ENCODE measurements at regions not wholly inside any gene's neighbourhood (a gene's known extent, or its start where the extent isn't known, plus 50 kb on each side); places are given as distances from the start of the nearest gene placed in this dataset.

DNA sequence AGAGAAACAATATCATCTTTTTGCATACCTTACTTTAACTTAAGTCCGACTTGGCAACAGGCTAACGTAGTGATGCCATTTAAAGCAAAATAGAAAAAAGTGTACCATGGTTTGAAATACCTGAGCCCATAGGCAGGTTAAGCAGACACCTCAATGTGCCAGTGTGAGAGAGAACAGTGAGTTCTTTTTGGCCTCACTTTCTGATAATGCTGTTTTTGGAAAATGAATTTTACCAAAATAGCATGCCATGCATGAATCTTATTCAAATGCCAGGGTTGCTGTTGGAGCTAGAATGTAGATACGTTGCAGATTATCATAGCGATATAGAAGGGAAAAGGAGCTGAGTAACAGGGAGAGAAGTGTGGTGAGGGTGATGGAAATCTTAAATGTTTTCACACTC is 170.2 kb downstream of the OTOR start:
- TF ChIP-seq, protein P1, sequence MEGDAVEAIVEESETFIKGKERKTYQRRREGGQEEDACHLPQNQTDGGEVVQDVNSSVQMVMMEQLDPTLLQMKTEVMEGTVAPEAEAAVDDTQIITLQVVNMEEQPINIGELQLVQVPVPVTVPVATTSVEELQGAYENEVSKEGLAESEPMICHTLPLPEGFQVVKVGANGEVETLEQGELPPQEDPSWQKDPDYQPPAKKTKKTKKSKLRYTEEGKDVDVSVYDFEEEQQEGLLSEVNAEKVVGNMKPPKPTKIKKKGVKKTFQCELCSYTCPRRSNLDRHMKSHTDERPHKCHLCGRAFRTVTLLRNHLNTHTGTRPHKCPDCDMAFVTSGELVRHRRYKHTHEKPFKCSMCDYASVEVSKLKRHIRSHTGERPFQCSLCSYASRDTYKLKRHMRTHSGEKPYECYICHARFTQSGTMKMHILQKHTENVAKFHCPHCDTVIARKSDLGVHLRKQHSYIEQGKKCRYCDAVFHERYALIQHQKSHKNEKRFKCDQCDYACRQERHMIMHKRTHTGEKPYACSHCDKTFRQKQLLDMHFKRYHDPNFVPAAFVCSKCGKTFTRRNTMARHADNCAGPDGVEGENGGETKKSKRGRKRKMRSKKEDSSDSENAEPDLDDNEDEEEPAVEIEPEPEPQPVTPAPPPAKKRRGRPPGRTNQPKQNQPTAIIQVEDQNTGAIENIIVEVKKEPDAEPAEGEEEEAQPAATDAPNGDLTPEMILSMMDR (IDR thresholded peaks at IDR 0.05; ENCODE audit: borderline replicate concordance, extremely low read depth, low read length, poor library complexity, severe bottlenecking) = no peak
- TF ChIP-seq EZH2 (IDR thresholded peaks at IDR 0.05; ENCODE audit: borderline replicate concordance, low read depth, low read length, severe bottlenecking) = no peak

All from DND-41 (cell line).